H9 (cell line): ENCODE measurements at regions not wholly inside any gene's neighbourhood (a gene's known extent, or its start where the extent isn't known, plus 50 kb on each side); places are given as distances from the start of the nearest gene placed in this dataset.

Experiments
- DNase-seq: peaks from one replicate; pipeline ENCODE4 v3.0.0-alpha.2; 2017
- H2AFZ ChIP-seq: one replicate; pipeline ENCODE4 v1.6.1; 2013; ENCODE audit warnings: mild to moderate bottlenecking, low read length, control low read depth, moderate library complexity
- H2AK5ac ChIP-seq: 2 replicates; pipeline ENCODE4 v1.6.1; 2013; ENCODE audit warnings: low read length, control low read depth, mixed read lengths; ENCODE audit not compliant: insufficient read length
- H2BK120ac ChIP-seq: one replicate; pipeline ENCODE4 v1.6.1; 2013; ENCODE audit warnings: low read depth, mild to moderate bottlenecking, low read length, control low read depth, inconsistent platforms; ENCODE audit not compliant: poor library complexity, severe bottlenecking
- H2BK12ac ChIP-seq: 2 replicates; pipeline ENCODE4 v1.6.1; 2013; ENCODE audit warnings: low read length, control low read depth, mixed read lengths, low read depth; ENCODE audit not compliant: insufficient read length
- H2BK15ac ChIP-seq: 2 replicates; pipeline ENCODE4 v1.6.1; 2013; ENCODE audit warnings: low read depth, low read length, control low read depth
- H2BK20ac ChIP-seq: one replicate; pipeline ENCODE4 v1.6.1; 2013; ENCODE audit warnings: low read depth, mild to moderate bottlenecking, low read length, control low read depth, inconsistent platforms; ENCODE audit not compliant: poor library complexity, severe bottlenecking
- H2BK5ac ChIP-seq: 2 replicates; pipeline ENCODE4 v1.6.1; 2013; ENCODE audit warnings: low read length, control low read depth, mixed read lengths; ENCODE audit not compliant: insufficient read length
- H3K14ac ChIP-seq: 2 replicates; pipeline ENCODE4 v1.6.1; 2013; ENCODE audit warnings: low read length, control low read depth; ENCODE audit not compliant: insufficient read depth
- H3K18ac ChIP-seq: 2 replicates; pipeline ENCODE4 v1.6.1; 2013; ENCODE audit warnings: low read depth, mild to moderate bottlenecking, mixed read lengths, low read length, control low read depth; ENCODE audit not compliant: insufficient read length
- H3K23ac ChIP-seq: 2 replicates; pipeline ENCODE4 v1.6.1; 2013; ENCODE audit warnings: low read length, control low read depth, mixed read lengths, low read depth; ENCODE audit not compliant: insufficient read length
- H3K23me2 ChIP-seq: 2 replicates; pipeline ENCODE4 v1.6.1; 2013; ENCODE audit warnings: low read depth, mild to moderate bottlenecking, mixed read lengths, low read length, control low read depth; ENCODE audit not compliant: insufficient read length, poor library complexity, severe bottlenecking
- H3K27ac ChIP-seq: 2 replicates; pipeline ENCODE4 v1.5.1; 2013; ENCODE audit warnings: low read length, control low read depth, mixed read lengths, low read depth; ENCODE audit not compliant: insufficient read length
- H3K27me3 ChIP-seq: 2 replicates; pipeline ENCODE4 v1.6.1; 2013; ENCODE audit warnings: low read length, control low read depth, inconsistent platforms; ENCODE audit not compliant: insufficient read depth
- H3K4ac ChIP-seq: 2 replicates; pipeline ENCODE4 v1.6.1; 2013; ENCODE audit warnings: low read depth, mild to moderate bottlenecking, control low read depth, inconsistent platforms, low read length, moderate library complexity
- H3K4me1 ChIP-seq: 2 replicates; pipeline ENCODE4 v1.6.1; 2013; ENCODE audit warnings: low read length, control low read depth, inconsistent platforms; ENCODE audit not compliant: insufficient read depth
- H3K4me2 ChIP-seq: 2 replicates; pipeline ENCODE4 v1.6.1; 2013; ENCODE audit warnings: low read length, control low read depth, mixed read lengths; ENCODE audit not compliant: insufficient read length, insufficient read depth
- H3K56ac ChIP-seq: 2 replicates; pipeline ENCODE4 v1.6.1; 2013; ENCODE audit warnings: low read depth, mild to moderate bottlenecking, mixed read lengths, low read length, control low read depth; ENCODE audit not compliant: insufficient read length
- H3K79me1 ChIP-seq: 2 replicates; pipeline ENCODE4 v1.6.1; 2013; ENCODE audit warnings: low read depth, mild to moderate bottlenecking, moderate library complexity, low read length, control low read depth, inconsistent platforms; ENCODE audit not compliant: insufficient read depth, poor library complexity, severe bottlenecking
- H3K79me2 ChIP-seq: 2 replicates; pipeline ENCODE4 v1.6.1; 2013; ENCODE audit warnings: low read length, control low read depth, inconsistent platforms; ENCODE audit not compliant: insufficient read depth
- H3K9ac ChIP-seq: 2 replicates; pipeline ENCODE4 v1.6.1; 2013; ENCODE audit warnings: low read length, control low read depth, mixed read lengths; ENCODE audit not compliant: insufficient read length; ENCODE audit errors: extremely low read depth
- H3K9me3 ChIP-seq: one replicate; pipeline ENCODE4 v1.6.1; 2013; ENCODE audit warnings: low read depth, low read length, inconsistent platforms; ENCODE audit not compliant: control insufficient read depth
- H3T11ph ChIP-seq: one replicate; pipeline ENCODE4 v1.6.1; 2013; ENCODE audit warnings: mild to moderate bottlenecking, low read length, control low read depth, inconsistent platforms
- H4K20me1 ChIP-seq: one replicate; pipeline ENCODE4 v1.6.1; 2013; ENCODE audit not compliant: control insufficient read depth, insufficient read length, insufficient read depth
- H4K5ac ChIP-seq: 2 replicates; pipeline ENCODE4 v1.6.1; 2013; ENCODE audit warnings: low read depth, mild to moderate bottlenecking, mixed read lengths, low read length, control low read depth; ENCODE audit not compliant: insufficient read length
- H4K8ac ChIP-seq: replicated peaks from 2 replicates; pipeline ENCODE4 v1.6.1; 2013; ENCODE audit warnings: low read length, control low read depth, mixed read lengths, low read depth; ENCODE audit not compliant: insufficient read length
- H4K91ac ChIP-seq: 2 replicates; pipeline ENCODE4 v1.6.1; 2013; ENCODE audit warnings: low read depth, mild to moderate bottlenecking, moderate library complexity, mixed read lengths, low read length, control low read depth; ENCODE audit not compliant: insufficient read length
- H3K27ac Mint-ChIP-seq, 3 experiments: 2 replicates in 2 of 3; 3 replicates in 1 of 3; pipeline ENCODE4 v1.8.0; 2020 to 2021; ENCODE audit warnings: mixed read lengths in 3 of 3, mild to moderate bottlenecking in 1 of 3, moderate library complexity in 1 of 3
- H3K27me3 Mint-ChIP-seq: 2 replicates; pipeline ENCODE4 v1.8.0; 2021; ENCODE audit warnings: low read depth, mild to moderate bottlenecking, moderate library complexity, mixed read lengths
- H3K36me3 Mint-ChIP-seq, 3 experiments: 2 replicates in 2 of 3; 3 replicates in 1 of 3; pipeline ENCODE4 v1.8.0; 2020 to 2021; ENCODE audit warnings: low read depth in 3 of 3, mixed read lengths in 3 of 3; ENCODE audit not compliant: insufficient read depth in 1 of 3
- H3K4me1 Mint-ChIP-seq, 2 experiments: 2 replicates each; pipeline ENCODE4 v1.8.0; 2020; ENCODE audit warnings: mixed read lengths in 2 of 2
- H3K4me3 Mint-ChIP-seq, 2 experiments: 2 replicates in 1 of 2; 3 replicates in 1 of 2; pipeline ENCODE4 v1.8.0; 2020 to 2021; ENCODE audit warnings: mild to moderate bottlenecking in 2 of 2, mixed read lengths in 2 of 2, moderate library complexity in 1 of 2
- H3K9me3 Mint-ChIP-seq, 2 experiments: 2 replicates in 1 of 2; 3 replicates in 1 of 2; pipeline ENCODE4 v1.8.0; 2020; ENCODE audit warnings: mild to moderate bottlenecking in 2 of 2, mixed read lengths in 2 of 2, moderate library complexity in 1 of 2
- CTCF ChIP-seq: fragments of 200-600 bp; sonication (generic); conservative IDR thresholded peaks from 3 replicates; pipeline ENCODE4 v1.8.0; 2021; ENCODE audit warnings: antibody characterized with exemption, mild to moderate bottlenecking
- WGBS: extraction: QIAGEN DNeasy Blood & Tissue Kit; methylation state at CpG from one replicate; pipeline ENCODE4 v1.1.7; 2013; ENCODE audit warnings: missing lambda C conversion rate, low lambda C conversion rate, mixed read lengths; ENCODE audit not compliant: insufficient read length; ENCODE audit errors: extremely low coverage; 5-methylcytosine and 5-hydroxymethylcytosine counted together

GRCh38 chr3:69536306-69537020 lies 150.6 kb upstream of the FRMD4B start:
- H3K18ac ChIP-seq = no peak overlapping the region
- no peaks in the 10 kb centered on the region for H3K79me2 ChIP-seq
- no peak overlapping the region for H3K4ac ChIP-seq
- Mint-ChIP-seq H3K4me1 (peaks cover 8 to 9% of the 10 kb centered on the region in 2 experiments), H3K36me3 (no peaks in the 10 kb centered on the region), H3K27me3 (peaks cover 19% of the 10 kb centered on the region), H3K27ac (peak overlapping the region in 1 of 3 experiments; percentile 39; a peak in 1 of 7 replicates), H3K4me3 (no peak overlapping the region), H3K9me3 (peaks cover 0 to under 1% of the 10 kb centered on the region in 2 experiments; a peak in 1 of 5 replicates)
- H3K23me2 ChIP-seq = peaks cover 7% of the 10 kb centered on the region
- no peak overlapping the region for H2AK5ac ChIP-seq
- H3K4me2 ChIP-seq = no peak overlapping the region
- no peak overlapping the region for H3K9ac ChIP-seq
- H3K14ac ChIP-seq = no peak overlapping the region
- H4K5ac ChIP-seq = no peak overlapping the region
- H2AFZ ChIP-seq = no peak overlapping the region
- no peak overlapping the region for H3K23ac ChIP-seq
- no peaks in the 10 kb centered on the region for H3K4me1 ChIP-seq
- no peak overlapping the region for H3K56ac ChIP-seq
- DNase-seq = peak; percentile 49
- H3K9me3 ChIP-seq = no peaks in the 10 kb centered on the region
- no peak overlapping the region for H2BK20ac ChIP-seq
- H2BK120ac ChIP-seq = no peak overlapping the region
- no peak overlapping the region for H4K91ac ChIP-seq
- no peak for TF ChIP-seq CTCF
- H4K20me1 ChIP-seq = peaks cover 3% of the 10 kb centered on the region
- H3T11ph ChIP-seq = no peak overlapping the region
- H3K27me3 ChIP-seq = peaks cover 3% of the 10 kb centered on the region; the same call in 1 of the 2 replicates
- H2BK12ac ChIP-seq = no peak overlapping the region
- no peaks in the 10 kb centered on the region for H3K79me1 ChIP-seq
- H2BK5ac ChIP-seq = no peak overlapping the region
- no peak overlapping the region for H3K27ac ChIP-seq
- WGBS = no CpG with 5 or more reads among the region's 19 CpGs
- H4K8ac ChIP-seq = no peak overlapping the region
- H2BK15ac ChIP-seq = 0 out of 2 replicates have a peak overlapping the region, but pooled peaks have one; percentile 25
